GM18867 (cell line): ENCODE measurements at regions not wholly inside any gene's neighbourhood (a gene's known extent, or its start where the extent isn't known, plus 50 kb on each side); places are given as distances from the start of the nearest gene placed in this dataset.

ENCODE experiments used
- ATAC-seq: cut with Tn5 transposase; IDR thresholded peaks from one replicate; pipeline ENCODE4 v1.9.1; 2021; ENCODE audit warnings: mild to moderate bottlenecking, moderate library complexity; ENCODE audit not compliant: unreplicated experiment

- ATAC-seq: no peak
Measured at GRCh38 chr5:143671021-143671420, 140.9 kb upstream of the HMHB1 start.

GRCh38 chr5:143665866-143666265, 146.1 kb upstream of the HMHB1 start:
- ATAC-seq: no peak

GRCh38 chr5:143664623-143665022, 147.3 kb upstream of the HMHB1 start:
- no peak for ATAC-seq

GRCh38 chr5:143663872-143664271, 148.1 kb upstream of the HMHB1 start:
- no peak for ATAC-seq

GRCh38 chr5:143662020-143662419, 149.9 kb upstream of the HMHB1 start:
- ATAC-seq: no peak

GRCh38 chr5:143660625-143661024, 151.3 kb upstream of the HMHB1 start:
- no peak for ATAC-seq

GRCh38 chr5:143659599-143660238, 152.2 kb upstream of the HMHB1 start:
- no peak for ATAC-seq

GRCh38 chr5:143658956-143659355, 153.0 kb upstream of the HMHB1 start:
- no peak for ATAC-seq

GRCh38 chr5:143657647-143658285, 154.2 kb upstream of the HMHB1 start:
- ATAC-seq: no peak

- ATAC-seq: no peak
Measured at GRCh38 chr5:143653766-143654282, 158.1 kb upstream of the HMHB1 start.

- ATAC-seq: peak; percentile 82
Measured at GRCh38 chr5:143653256-143653655, 158.7 kb upstream of the HMHB1 start.

GRCh38 chr5:143652108-143652700, 159.8 kb upstream of the HMHB1 start:
- no peak for ATAC-seq

- no peak for ATAC-seq
Measured at GRCh38 chr5:143649937-143650621, 161.9 kb upstream of the HMHB1 start.

GRCh38 chr5:143648696-143649095, 163.3 kb upstream of the HMHB1 start:
- ATAC-seq: no peak

- ATAC-seq: no peak
Measured at GRCh38 chr5:143646961-143647360, 165.0 kb upstream of the HMHB1 start.

- no peak for ATAC-seq
Measured at GRCh38 chr5:143645356-143645755, 166.6 kb upstream of the HMHB1 start.

- ATAC-seq: no peak
Measured at GRCh38 chr5:143644727-143645126, 167.2 kb upstream of the HMHB1 start.

- no peak for ATAC-seq
Measured at GRCh38 chr5:143642791-143643190, 169.2 kb upstream of the HMHB1 start.

GRCh38 chr5:143641549-143642355, 170.2 kb upstream of the HMHB1 start:
- peak; percentile 65 for ATAC-seq

- no peak for ATAC-seq
Measured at GRCh38 chr5:143638654-143639053, 173.3 kb upstream of the HMHB1 start.
